GM12878 (cell line): ENCODE measurements at regions not wholly inside any gene's neighbourhood (a gene's known extent, or its start where the extent isn't known, plus 50 kb on each side); places are given as distances from the start of the nearest gene placed in this dataset.
"Not testable (repeated sequence)": the region's sequence is repeated elsewhere in the genome, so short reads cannot be mapped to it uniquely, and the experiment has no call there.

ENCODE experiments used
- ATAC-seq: fragments of 200-7000 bp; cut with Tn5 transposase; 3 replicates; pipeline ENCODE4 v1.9.1; 2020; ENCODE audit warnings: mild to moderate bottlenecking, moderate library complexity
- BruUV-seq: library from RNA; stranded (reverse); fragments of 400-500 nt; replicated peaks from 2 replicates; lab custom pipeline; 2021; lab: Mats Ljungman, UMichigan
- CTCF ChIA-PET: fragments of 300-600 bp; sonication (Branson Sonifier 250); formaldehyde crosslinking; extraction: SDS; loops from one replicate; lab custom pipeline; 2021; ENCODE audit warnings: inconsistent platforms; lab: Yijun Ruan, JAX
- POLR2A ChIA-PET: fragments of 350-600 bp; formaldehyde crosslinking; extraction: SDS; loops from one replicate; lab custom pipeline; 2021; ENCODE audit warnings: inconsistent platforms; lab: Charles Lee
- RAD21 ChIA-PET: fragments of 300-600 bp; sonication (Branson Sonifier 250); formaldehyde crosslinking; loops from one replicate; lab custom pipeline; 2023; ENCODE audit warnings: antibody characterized with exemption; ENCODE audit not compliant: unreplicated experiment; lab: Charles Lee
- SMC1A ChIA-PET: fragments of 300-600 bp; sonication (Branson Sonifier 250); formaldehyde crosslinking; loops from one replicate; lab custom pipeline; 2023; ENCODE audit not compliant: unreplicated experiment, uncharacterized antibody; lab: Charles Lee
- DNase-seq: peaks from one replicate; pipeline ENCODE4 v3.0.0-alpha.2; 2011; ENCODE audit warnings: low read depth, low spot score
- FAIRE-seq: peaks from 3 replicates; lab custom pipeline; 2011; peaks lifted over from hg19 to GRCh38; lab: Jason Lieb, UNC
- H2AFZ ChIP-seq: 2 replicates; pipeline ENCODE4 v1.6.0; 2011; ENCODE audit warnings: low read depth, low read length, control low read depth; ENCODE audit not compliant: control insufficient read depth
- H3K27ac ChIP-seq: 2 replicates; pipeline ENCODE4 v1.5.1; 2011; ENCODE audit warnings: control low read depth; ENCODE audit not compliant: control insufficient read depth, insufficient read depth
- H3K27me3 ChIP-seq, 2 experiments: replicated peaks in 1 of 2; 2 replicates each; pipeline versions ENCODE4 v1.6.0 to v1.6.1; 2011; ENCODE audit warnings: low read length in 1 of 2; ENCODE audit not compliant: control insufficient read depth in 2 of 2, insufficient read depth in 2 of 2
- H3K36me3 ChIP-seq, 2 experiments: 2 replicates each; pipeline ENCODE4 v1.5.1; 2011; ENCODE audit warnings: low read length in 1 of 2; ENCODE audit not compliant: control insufficient read depth in 2 of 2, insufficient read depth in 2 of 2
- H3K4me1 ChIP-seq: 2 replicates; pipeline ENCODE4 v1.6.1; 2011; ENCODE audit warnings: mild to moderate bottlenecking, low read length, moderate library complexity, mixed read lengths; ENCODE audit not compliant: control insufficient read depth, insufficient read depth
- H3K4me2 ChIP-seq: 2 replicates; pipeline ENCODE4 v1.6.0; 2011; ENCODE audit warnings: control low read depth; ENCODE audit not compliant: control insufficient read depth, insufficient read depth
- H3K4me3 ChIP-seq: fragments of 200-600 bp; sonication (generic); 2 replicates; pipeline ENCODE4 v1.5.1; 2016
- H3K79me2 ChIP-seq: 2 replicates; pipeline ENCODE4 v1.6.0; 2011; ENCODE audit warnings: low read length; ENCODE audit not compliant: control insufficient read depth, insufficient read depth
- H3K9ac ChIP-seq: 2 replicates; pipeline ENCODE4 v1.8.0; 2011; ENCODE audit warnings: low read length, control low read depth, mixed read lengths; ENCODE audit not compliant: control insufficient read depth, insufficient read depth
- H3K9me3 ChIP-seq: replicated peaks from 3 replicates; pipeline ENCODE4 v1.5.1; 2011; ENCODE audit warnings: mild to moderate bottlenecking, low read length; ENCODE audit not compliant: control insufficient read depth, insufficient read depth
- H4K20me1 ChIP-seq: 2 replicates; pipeline ENCODE4 v1.6.0; 2011; ENCODE audit not compliant: control insufficient read depth, insufficient read depth
- ATF7 ChIP-seq: fragments of 450-650 bp; IDR thresholded peaks from 2 replicates; pipeline ENCODE4 v1.6.1; 2016; ENCODE audit warnings: low read depth, mild to moderate bottlenecking
- HCFC1 ChIP-seq: fragments of 150-350 bp; IDR thresholded peaks from 2 replicates; pipeline ENCODE4 v1.6.1; 2014; ENCODE audit warnings: low read length
- IRF4 ChIP-seq: IDR thresholded peaks from 2 replicates; pipeline ENCODE4 v1.6.1; 2011; ENCODE audit warnings: low read depth, low read length
- POLR2A ChIP-seq: IDR thresholded peaks from 2 replicates; pipeline ENCODE4 v1.6.1; 2011; ENCODE audit warnings: low read depth, mild to moderate bottlenecking, low read length
- SMC3 ChIP-seq: IDR thresholded peaks from 2 replicates; pipeline ENCODE4 v1.6.1; 2011; ENCODE audit warnings: low read length, improper control_type of control experiment, borderline replicate concordance
- STAT1 ChIP-seq: fragments of 450-650 bp; conservative IDR thresholded peaks from 2 replicates; pipeline ENCODE4 v1.6.1; 2014; ENCODE audit warnings: antibody characterized with exemption, mild to moderate bottlenecking
- STAT3 ChIP-seq: IDR thresholded peaks from 2 replicates; pipeline ENCODE4 v1.6.1; 2011; ENCODE audit warnings: low read depth, low read length, improper control_type of control experiment
- SUZ12 ChIP-seq: fragments of 200-600 bp; sonication (generic); IDR thresholded peaks from one replicate; pipeline ENCODE4 v1.6.1; 2018; ENCODE audit warnings: antibody characterized with exemption, mild to moderate bottlenecking; ENCODE audit not compliant: unreplicated experiment
- TCF3 ChIP-seq: IDR thresholded peaks from 2 replicates; pipeline ENCODE4 v1.6.1; 2012; ENCODE audit warnings: low read depth, mild to moderate bottlenecking, low read length, borderline replicate concordance; ENCODE audit not compliant: insufficient read depth
- ZNF207 ChIP-seq: fragments of 450-650 bp; IDR thresholded peaks from 2 replicates; pipeline ENCODE4 v1.6.1; 2014; ENCODE audit warnings: antibody characterized with exemption, mild to moderate bottlenecking, borderline replicate concordance
- ZNF274 ChIP-seq: IDR thresholded peaks from one replicate; pipeline ENCODE4 v1.8.0; 2011; ENCODE audit not compliant: insufficient read length, insufficient read depth
- ZNF622 ChIP-seq: fragments of 450-650 bp; IDR thresholded peaks from 2 replicates; pipeline ENCODE4 v1.6.1; 2017; ENCODE audit warnings: mild to moderate bottlenecking, inconsistent platforms
- WGBS: methylation state at CpG from one replicate; pipeline ENCODE4 v1.1.6; 2016; ENCODE audit warnings: low lambda C conversion rate; ENCODE audit not compliant: insufficient replicate concordance, insufficient coverage; ENCODE audit errors: missing lambda C conversion rate; 5-methylcytosine and 5-hydroxymethylcytosine counted together
- in situ Hi-C: fragments of 300-500 bp; cut with MboI; formaldehyde crosslinking; loops from 9 replicates; pipeline ENCODE4 v1.14.3; 2018; ENCODE audit warnings: mixed read lengths
- intact Hi-C: fragments of 100-400 bp; cut with micrococcal nuclease; formaldehyde crosslinking; loops from one replicate; pipeline ENCODE4 v1.14.2; 2022; ENCODE audit not compliant: unreplicated experiment

- in situ Hi-C loops, intact Hi-C loops, H3K4me1 ChIP-seq, DNase-seq, H3K36me3 ChIP-seq, RAD21 ChIA-PET, H3K4me2 ChIP-seq, H3K4me3 ChIP-seq, H4K20me1 ChIP-seq, H2AFZ ChIP-seq, POLR2A ChIA-PET, H3K9ac ChIP-seq, H3K27me3 ChIP-seq, H3K27ac ChIP-seq, FAIRE-seq, CTCF ChIA-PET, ATAC-seq, H3K79me2 ChIP-seq, SMC1A ChIA-PET, H3K9me3 ChIP-seq, BruUV-seq: not testable (repeated sequence)
- 45% methylated on average over 13 of the region's 13 CpGs for WGBS
Observed at GRCh38 chr5:120831646-120832045, 367.5 kb downstream of the PRR16 start.

- FAIRE-seq, result no peak
- intact Hi-C loops, result no loop called here
- RAD21 ChIA-PET, result no interaction called here
Observed at GRCh38 chr5:120841830-120842229, 377.7 kb downstream of the PRR16 start.

More at GRCh38 chr5:120841830-120842229, 377.7 kb downstream of the PRR16 start:
- ChIA-PET POLR2A (no interaction called here), SMC1A (no interaction called here), CTCF (no interaction called here)
- no peaks in the 10 kb centered on the region for H3K9me3 ChIP-seq
- H3K4me2 ChIP-seq, result no peak overlapping the region
- no peak for DNase-seq
- H3K36me3 ChIP-seq, result no peaks in the 10 kb centered on the region
- H3K4me1 ChIP-seq, result no peaks in the 10 kb centered on the region
- H3K27me3 ChIP-seq, result no peaks in the 10 kb centered on the region
- no TSS peak for BruUV-seq
- H3K4me3 ChIP-seq, result no peak overlapping the region
- H3K9ac ChIP-seq, result no peak overlapping the region
- H2AFZ ChIP-seq, result no peak overlapping the region
- H3K27ac ChIP-seq, result no peak overlapping the region
- no peaks in the 10 kb centered on the region for H4K20me1 ChIP-seq
- H3K79me2 ChIP-seq, result no peaks in the 10 kb centered on the region
- ATAC-seq, result no peak
- no peak for TF ChIP-seq IRF4
- TF ChIP-seq STAT3, result no peak
- TF ChIP-seq STAT1, result no peak
- no peak for TF ChIP-seq ZNF622
- no peak for TF ChIP-seq ZNF207
- TF ChIP-seq ZNF274, result no peak
- no peak for TF ChIP-seq POLR2A
- no peak for TF ChIP-seq SMC3
- TF ChIP-seq SUZ12, result no peak
- TF ChIP-seq HCFC1, result no peak
- no peak for TF ChIP-seq ATF7
- TF ChIP-seq TCF3, result no peak
- in situ Hi-C loops, result no loop called here
